AG04449 (cell line): ENCODE measurements at regions not wholly inside any gene's neighbourhood (a gene's known extent, or its start where the extent isn't known, plus 50 kb on each side); places are given as distances from the start of the nearest gene placed in this dataset.
"Not testable (repeated sequence)": the region's sequence is repeated elsewhere in the genome, so short reads cannot be mapped to it uniquely, and the experiment has no call there.

Experiments used
- CTCF ChIA-PET: fragments of 350-600 bp; formaldehyde crosslinking; extraction: SDS; loops from one replicate; lab custom pipeline; 2021; ENCODE audit warnings: antibody characterized with exemption; lab: Yijun Ruan, JAX
- POLR2A ChIA-PET: fragments of 400-600, 350-600 bp; formaldehyde crosslinking; extraction: SDS; loops from one replicate; lab custom pipeline; 2020; ENCODE audit warnings: antibody characterized with exemption, inconsistent platforms; lab: Yijun Ruan, JAX
- DNase-seq: peaks from one replicate; pipeline ENCODE4 v3.0.0-alpha.2; 2010; ENCODE audit warnings: low read depth, low spot score
- H3K4me3 ChIP-seq: 2 replicates; pipeline ENCODE4 v1.5.1; 2011; ENCODE audit warnings: low read depth, mild to moderate bottlenecking, control low read depth, low read length
- TF ChIP-seq, protein P1 (sequence below): IDR thresholded peaks from one replicate; pipeline ENCODE4 v1.5.1; 2011; ENCODE audit warnings: mild to moderate bottlenecking, moderate library complexity, low read length, control low read depth, inconsistent platforms; ENCODE audit not compliant: insufficient read depth; ENCODE audit errors: missing control alignments

DNA sequence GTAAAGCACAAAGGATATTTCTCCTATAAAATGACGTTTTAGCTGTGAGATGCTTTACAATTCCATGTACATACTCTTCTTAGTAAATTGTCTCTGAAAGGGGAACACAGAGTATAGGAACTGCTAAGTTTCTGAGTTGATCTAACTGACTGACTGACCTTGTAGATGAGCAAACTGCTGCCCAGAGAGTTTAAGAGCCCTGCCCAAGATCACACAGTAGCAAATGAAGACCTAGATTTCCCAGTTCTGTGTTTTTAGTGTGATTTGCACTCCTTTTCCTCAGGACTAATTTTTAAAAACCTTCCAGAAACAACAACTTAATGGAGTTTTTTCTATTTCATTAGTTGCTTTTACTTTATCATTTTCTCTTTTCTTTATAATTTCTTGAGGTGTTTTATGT lies 247.7 kb downstream of the PDCD6IP start:
- DNase-seq = no peak
- ChIA-PET CTCF (no interaction called here), POLR2A (no interaction called here)
- H3K4me3 ChIP-seq = no peak overlapping the region
- TF ChIP-seq, protein P1, sequence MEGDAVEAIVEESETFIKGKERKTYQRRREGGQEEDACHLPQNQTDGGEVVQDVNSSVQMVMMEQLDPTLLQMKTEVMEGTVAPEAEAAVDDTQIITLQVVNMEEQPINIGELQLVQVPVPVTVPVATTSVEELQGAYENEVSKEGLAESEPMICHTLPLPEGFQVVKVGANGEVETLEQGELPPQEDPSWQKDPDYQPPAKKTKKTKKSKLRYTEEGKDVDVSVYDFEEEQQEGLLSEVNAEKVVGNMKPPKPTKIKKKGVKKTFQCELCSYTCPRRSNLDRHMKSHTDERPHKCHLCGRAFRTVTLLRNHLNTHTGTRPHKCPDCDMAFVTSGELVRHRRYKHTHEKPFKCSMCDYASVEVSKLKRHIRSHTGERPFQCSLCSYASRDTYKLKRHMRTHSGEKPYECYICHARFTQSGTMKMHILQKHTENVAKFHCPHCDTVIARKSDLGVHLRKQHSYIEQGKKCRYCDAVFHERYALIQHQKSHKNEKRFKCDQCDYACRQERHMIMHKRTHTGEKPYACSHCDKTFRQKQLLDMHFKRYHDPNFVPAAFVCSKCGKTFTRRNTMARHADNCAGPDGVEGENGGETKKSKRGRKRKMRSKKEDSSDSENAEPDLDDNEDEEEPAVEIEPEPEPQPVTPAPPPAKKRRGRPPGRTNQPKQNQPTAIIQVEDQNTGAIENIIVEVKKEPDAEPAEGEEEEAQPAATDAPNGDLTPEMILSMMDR = no peak

DNA sequence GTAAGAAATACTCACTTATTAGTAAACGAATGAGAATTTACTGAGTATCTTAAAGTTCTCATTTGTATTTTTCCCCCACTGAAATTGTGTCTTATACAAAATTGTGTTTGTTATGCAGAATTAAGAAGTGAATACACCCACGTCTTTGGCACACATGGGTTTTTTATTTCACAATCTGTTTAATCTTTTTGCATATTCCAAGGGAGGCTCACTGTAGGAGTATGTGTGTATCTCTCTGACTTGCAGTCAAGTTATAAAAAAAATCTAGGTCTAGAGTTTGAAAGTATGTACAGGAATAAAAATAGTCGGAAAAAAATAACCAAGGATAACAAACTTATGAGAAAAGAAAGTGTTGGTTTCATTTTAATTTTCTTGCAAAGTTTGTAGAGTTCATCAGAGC lies 255.2 kb downstream of the PDCD6IP start:
- POLR2A ChIA-PET = no interaction called here
- CTCF ChIA-PET = no interaction called here
- TF ChIP-seq, protein P1 = no peak
- no peak overlapping the region for H3K4me3 ChIP-seq
- no peak for DNase-seq

DNA sequence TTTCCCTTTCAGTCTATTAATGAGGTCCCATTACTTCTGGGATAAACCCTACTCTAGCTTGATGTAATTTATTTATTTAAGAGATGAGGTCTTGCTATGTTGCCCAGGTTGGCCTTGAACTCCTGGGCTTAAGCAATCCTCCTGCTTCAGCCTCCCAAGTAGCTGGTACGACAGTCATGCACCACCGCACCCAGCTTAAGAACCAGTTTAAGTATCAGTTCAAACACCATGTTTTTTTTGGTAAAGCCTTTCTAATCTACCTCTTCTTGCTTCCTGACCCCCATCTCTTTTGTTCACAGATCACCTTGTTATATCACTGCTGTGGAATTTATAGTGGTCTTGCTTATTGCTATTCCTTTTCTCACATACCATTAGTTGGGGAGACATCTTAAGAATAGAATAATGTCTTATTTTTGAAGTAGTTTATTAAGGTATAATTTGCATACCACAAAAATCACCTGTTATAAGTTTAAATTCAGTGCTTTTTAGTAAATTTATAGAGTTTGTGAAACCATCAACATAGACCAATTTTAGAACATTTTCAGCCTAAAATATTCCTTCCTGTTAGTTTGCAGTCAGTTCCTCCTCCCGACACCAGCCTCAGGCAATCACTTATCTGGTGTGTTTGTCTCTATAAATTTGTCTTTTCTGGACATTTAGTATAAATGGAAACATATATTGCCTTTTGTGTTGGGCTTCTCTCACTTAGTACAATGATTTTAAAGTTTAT lies 257.9 kb downstream of the PDCD6IP start:
- POLR2A ChIA-PET = no interaction called here
- TF ChIP-seq, protein P1 = no peak
- no peak for DNase-seq
- CTCF ChIA-PET = no interaction called here
- H3K4me3 ChIP-seq = no peak overlapping the region

DNA sequence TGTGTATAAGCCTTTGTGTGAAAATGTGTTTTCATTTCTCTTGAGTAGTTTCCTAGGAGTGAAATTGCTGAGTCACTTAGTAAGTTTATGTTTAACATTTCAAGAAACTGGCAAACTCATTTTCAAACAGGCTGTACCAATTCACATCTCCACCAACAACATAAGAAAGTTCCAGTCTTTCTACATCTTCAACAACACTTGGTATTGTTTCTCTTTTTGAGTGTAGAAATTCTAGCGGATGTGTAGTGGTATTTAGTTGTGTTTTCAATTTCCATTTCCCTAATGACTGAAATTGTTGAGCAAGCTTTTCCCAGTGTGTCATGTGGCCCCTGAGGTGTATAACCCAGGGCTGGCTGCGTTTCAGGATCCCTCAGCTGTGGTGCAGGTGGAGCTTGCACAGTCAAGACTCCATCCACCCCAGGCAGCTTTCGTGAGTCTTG lies 258.5 kb downstream of the PDCD6IP start:
- CTCF ChIA-PET = no interaction called here
- DNase-seq = no peak
- POLR2A ChIA-PET = no interaction called here
- TF ChIP-seq, protein P1 = no peak
- no peak overlapping the region for H3K4me3 ChIP-seq

DNA sequence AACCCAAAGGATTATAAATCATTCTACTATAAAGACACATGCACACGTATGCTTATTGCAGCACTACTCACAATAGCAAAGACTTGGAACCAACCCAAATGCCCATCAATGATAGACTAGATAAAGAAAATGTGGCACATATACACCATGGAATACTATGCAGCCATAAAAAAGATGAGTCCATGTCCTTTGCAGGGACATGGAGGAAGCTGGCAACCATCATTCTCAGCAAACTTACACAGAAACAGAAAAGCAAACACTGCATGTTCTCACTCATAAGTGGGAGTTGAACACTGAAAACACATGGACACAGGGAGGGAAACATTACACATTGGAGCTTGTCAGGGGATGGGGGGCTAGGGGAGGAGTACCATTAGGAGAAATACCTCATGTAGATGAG lies 262.6 kb downstream of the PDCD6IP start:
- DNase-seq, POLR2A ChIA-PET, H3K4me3 ChIP-seq, CTCF ChIA-PET: not testable (repeated sequence)

DNA sequence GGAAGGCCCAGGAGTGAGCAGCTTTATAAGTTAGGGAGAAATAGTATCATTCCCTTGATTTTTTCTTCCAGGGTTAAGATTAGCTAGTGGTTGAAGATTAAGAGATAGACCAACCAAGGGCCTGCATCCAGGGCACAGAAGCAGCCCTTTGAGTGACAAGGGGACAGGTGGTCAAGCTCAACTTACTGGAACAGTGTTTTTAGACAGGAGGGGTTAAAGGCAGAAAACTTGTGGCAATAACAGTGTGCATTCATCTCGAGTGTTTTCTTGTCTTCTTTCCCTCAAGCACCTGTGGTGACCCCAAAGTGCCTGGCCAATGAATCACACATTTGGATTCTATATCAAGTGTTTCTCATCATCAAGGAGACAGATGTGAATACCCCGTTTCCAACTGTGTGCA lies 267.5 kb downstream of the PDCD6IP start:
- TF ChIP-seq, protein P1 = no peak
- no peak overlapping the region for H3K4me3 ChIP-seq
- POLR2A ChIA-PET = no interaction called here
- DNase-seq = no peak
- CTCF ChIA-PET = interaction anchor here (0.6 to 1.4 kb wide), 2 partner anchors 41 to 85 kb away, joined by 3 to 4 read pairs; no protein-coding TSS in a partner anchor

DNA sequence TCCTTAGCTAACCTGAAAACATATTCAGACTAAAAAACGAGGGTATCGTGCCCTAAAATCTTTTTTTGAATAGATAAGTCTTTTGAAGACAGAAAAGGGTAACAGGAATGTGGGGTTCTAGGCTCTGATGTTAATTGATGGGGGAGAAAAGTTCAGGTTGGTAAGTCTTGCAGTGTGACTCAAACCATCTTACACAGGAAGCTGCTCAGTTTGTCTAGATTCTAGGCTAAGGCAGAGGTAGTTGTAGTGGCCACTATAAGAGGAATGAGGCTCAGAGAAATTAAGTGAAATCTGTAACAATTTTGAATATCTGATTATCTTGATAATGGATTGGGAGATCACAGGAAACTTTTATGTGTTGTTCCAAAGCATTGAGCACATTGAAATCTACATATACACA lies 267.9 kb downstream of the PDCD6IP start:
- DNase-seq = no peak
- ChIA-PET CTCF (interaction anchor here (1.4 kb wide), 1 partner anchor 41 kb away, joined by 4 read pairs; no protein-coding TSS in a partner anchor), POLR2A (no interaction called here)

More for the DNA sequence above, 267.9 kb downstream of the PDCD6IP start:
- no peak overlapping the region for H3K4me3 ChIP-seq
- TF ChIP-seq, protein P1 = no peak
